GM18508 (cell line): ENCODE measurements at regions not wholly inside any gene's neighbourhood (a gene's known extent, or its start where the extent isn't known, plus 50 kb on each side); places are given as distances from the start of the nearest gene placed in this dataset.
"Not testable (repeated sequence)": the region's sequence is repeated elsewhere in the genome, so short reads cannot be mapped to it uniquely, and the experiment has no call there.

ENCODE experiments used
- ATAC-seq: cut with Tn5 transposase; IDR thresholded peaks from one replicate; pipeline ENCODE4 v1.9.1; 2021; ENCODE audit warnings: moderate number of reproducible peaks; ENCODE audit not compliant: insufficient read depth, unreplicated experiment

- no peak for ATAC-seq
These were observed 86.8 kb upstream of the CCDC71L start for GRCh38 chr7:106747804-106748203.

DNA sequence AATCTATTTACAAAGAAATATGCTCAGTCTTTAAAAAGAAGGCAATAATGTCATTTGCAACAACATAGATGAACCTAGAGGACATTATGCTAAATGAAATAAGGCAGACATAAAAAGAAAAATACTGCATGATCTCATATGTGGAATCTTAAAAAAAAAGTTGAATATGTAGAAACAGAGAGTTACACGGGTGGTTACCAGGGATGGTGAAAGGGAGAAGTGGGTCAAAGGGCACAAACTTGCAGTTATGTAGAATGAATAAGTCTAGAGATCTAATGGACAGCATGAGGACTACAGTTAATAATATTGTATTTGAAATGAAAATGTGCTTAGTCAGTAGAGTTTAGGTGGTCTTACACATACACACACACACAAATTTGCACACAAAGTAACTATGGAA is 88.2 kb upstream of the CCDC71L start:
- no peak for ATAC-seq

GRCh38 chr7:106750773-106751172 is 89.8 kb upstream of the CCDC71L start:
- ATAC-seq: no peak

GRCh38 chr7:106752367-106752766 is 91.4 kb upstream of the CCDC71L start:
- ATAC-seq: no peak

- not testable (repeated sequence) for ATAC-seq
These were observed 94.1 kb upstream of the CCDC71L start for GRCh38 chr7:106755024-106755423.

- ATAC-seq: no peak
These were observed 94.7 kb upstream of the CCDC71L start for GRCh38 chr7:106755641-106756040.

DNA sequence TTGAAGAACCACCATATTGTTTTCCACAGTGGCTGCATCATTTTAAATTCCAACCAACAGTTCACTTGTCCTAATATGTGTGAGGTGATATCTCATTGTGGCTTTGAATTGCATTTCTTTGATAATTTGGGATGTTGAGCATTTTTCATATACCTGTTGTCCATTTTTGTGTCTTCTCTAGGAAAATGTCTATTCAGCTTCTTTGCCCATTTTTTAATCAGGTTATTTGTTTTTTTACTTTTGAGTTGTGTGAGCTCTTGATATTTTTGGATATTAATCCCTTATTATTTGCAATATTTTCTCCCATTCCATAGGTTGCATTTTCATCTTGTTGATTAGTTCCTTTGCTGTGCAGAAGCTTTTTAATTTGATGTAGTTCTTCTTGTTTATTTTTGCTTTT is 95.1 kb upstream of the CCDC71L start:
- no peak for ATAC-seq

- ATAC-seq: no peak
These were observed 95.9 kb upstream of the CCDC71L start for GRCh38 chr7:106756884-106757283.

GRCh38 chr7:106757846-106758245 is 96.9 kb upstream of the CCDC71L start:
- ATAC-seq: no peak

DNA sequence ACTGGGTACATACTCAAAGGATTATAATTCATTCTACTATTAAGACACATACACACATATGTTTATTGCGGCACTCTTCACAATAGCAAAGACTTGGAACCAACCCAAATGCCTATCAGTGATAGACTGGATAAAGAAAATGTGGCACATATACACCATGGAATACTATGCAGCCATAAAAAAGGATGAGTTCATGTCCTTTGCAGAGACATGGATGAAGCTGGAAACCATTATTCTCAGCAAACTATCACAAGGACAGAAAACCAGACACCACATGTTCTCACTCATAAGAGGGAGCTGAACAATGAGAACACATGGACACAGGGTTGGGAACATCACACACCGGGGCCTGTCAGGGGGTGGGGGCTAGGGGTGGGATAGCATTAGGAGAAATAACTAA is 101.9 kb upstream of the CCDC71L start:
- ATAC-seq: not testable (repeated sequence)

DNA sequence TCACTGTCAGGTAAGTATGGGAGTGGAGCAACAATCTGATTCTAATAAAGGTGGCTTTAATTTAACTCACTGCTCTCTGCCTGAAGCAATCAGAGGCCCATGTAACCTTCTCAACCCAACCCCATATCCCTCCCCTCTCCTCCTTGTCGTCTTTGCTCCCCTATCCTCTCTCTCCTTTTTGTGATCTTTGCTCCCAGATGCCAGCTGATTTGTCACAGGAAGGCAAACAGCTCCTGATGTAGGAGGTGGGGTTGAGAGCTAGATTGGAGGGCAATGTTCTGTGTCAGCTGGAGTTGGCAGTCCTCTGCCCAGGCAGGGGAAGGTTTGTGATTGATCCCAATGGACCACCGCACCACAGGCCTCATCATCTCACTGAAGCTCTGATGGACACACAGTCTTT is 101.4 kb upstream of the PIK3CG start:
- ATAC-seq: no peak

DNA sequence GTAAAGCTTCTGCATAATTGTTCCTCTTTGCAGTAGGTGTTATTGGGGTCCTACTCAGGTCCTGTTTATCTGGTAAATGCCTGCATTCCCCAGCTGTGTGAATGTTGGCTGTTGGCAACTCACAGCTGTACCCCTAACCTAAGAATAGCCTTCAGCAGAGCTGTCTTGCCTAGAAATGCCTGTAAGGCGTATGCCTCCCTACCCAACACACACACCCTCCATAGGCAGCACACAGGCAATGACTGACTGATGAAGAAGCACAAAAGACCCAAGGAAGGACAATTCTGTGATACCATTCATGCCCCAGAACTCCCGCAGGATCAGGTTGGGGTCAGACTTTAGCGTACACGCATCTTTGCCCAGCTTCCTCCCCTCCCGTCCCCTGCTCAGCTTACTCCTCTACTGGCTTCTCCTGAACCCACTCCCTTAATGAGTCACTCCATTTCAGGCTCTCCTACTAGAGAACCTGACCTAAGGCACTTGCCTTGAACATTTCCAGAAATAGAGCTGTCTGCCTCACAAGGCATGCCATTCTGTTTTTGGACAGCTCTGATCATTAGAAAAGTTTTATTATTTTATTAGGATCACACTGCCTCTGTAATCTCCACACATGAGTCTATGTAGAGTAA is 99.2 kb upstream of the PIK3CG start:
- ATAC-seq: no peak

DNA sequence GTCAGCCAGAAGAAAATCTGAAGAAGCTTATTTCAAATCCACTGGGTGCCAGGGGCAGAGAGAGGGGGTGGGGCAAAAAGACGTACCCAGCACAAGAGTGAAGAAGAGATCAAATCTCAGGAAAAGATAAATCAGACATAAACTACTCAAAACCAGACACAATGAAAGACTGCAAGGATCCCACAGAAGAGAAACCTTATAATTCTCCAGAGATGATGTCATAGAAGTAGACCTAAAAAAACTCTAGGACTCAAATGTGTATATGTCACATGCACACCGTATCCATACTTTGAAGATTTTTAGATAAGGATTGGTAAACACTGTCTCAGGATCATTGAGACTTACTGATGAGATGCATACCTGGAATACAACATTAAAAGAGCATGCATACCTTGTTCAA is 98.5 kb upstream of the PIK3CG start:
- no peak for ATAC-seq

DNA sequence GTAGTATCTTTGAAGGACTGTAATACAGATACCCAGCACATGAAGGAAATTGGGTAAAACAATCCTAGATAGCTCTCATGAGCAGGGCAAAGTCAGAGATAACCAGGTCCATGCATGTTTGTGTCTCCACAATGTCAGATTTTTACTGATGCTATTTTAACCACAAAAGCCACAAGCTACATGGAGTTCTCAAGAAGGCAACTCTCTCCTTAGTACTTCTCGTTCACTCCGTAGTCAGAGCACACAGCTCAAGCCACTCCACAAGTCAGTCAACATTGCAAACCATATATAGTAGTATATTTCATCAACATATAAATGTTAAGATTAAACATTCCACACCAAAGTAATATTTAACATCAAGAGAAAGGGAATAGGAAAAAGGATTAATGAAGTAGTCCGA is 98.0 kb upstream of the PIK3CG start:
- no peak for ATAC-seq

- ATAC-seq: peak; percentile 55
These were observed 97.4 kb upstream of the PIK3CG start for GRCh38 chr7:106767498-106768323.

DNA sequence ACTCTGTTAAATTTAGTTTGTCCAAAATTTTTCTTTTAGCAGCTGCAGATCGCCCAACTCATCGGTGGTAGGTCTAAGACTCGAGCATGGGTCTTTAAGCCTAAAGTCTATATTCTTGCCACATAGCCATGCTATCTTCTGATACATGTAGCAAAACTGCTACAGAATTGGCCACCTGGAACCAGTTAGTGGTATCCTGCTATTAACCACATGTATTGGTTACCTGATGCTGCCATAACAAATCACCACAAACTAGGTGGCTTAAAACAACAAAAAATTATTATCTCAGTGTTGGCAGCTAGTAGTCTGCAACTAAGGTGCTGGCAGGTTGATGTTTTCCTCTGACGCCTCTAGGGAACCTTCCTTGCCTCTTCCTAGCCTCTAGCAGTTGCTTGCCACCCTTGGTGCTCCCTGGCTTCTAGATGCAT is 96.7 kb upstream of the PIK3CG start:
- ATAC-seq: peak; percentile 32

GRCh38 chr7:106770191-106770590 is 94.9 kb upstream of the PIK3CG start:
- no peak for ATAC-seq

GRCh38 chr7:106772655-106773108 is 92.4 kb upstream of the PIK3CG start:
- ATAC-seq: no peak

DNA sequence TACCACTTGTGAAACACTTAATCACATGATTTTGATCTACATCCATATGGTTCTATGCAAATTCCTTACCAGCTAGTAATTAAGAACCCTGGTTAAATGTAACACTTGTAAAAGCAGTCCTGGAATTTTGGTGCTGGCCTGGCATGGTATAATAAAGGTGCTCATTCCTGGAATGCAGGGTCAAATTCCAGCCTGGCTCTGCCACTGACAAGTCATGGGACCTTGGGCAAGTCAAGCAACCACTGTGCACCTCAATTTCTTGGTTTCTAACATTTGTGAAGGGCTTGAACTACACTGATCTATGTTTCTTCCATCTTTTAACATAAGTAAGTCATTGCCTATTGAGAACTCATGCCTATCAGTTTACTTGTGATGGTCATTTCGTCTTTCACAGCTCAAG is 91.9 kb upstream of the PIK3CG start:
- ATAC-seq: no peak

- ATAC-seq: no peak
These were observed 91.4 kb upstream of the PIK3CG start for GRCh38 chr7:106773721-106774120.

DNA sequence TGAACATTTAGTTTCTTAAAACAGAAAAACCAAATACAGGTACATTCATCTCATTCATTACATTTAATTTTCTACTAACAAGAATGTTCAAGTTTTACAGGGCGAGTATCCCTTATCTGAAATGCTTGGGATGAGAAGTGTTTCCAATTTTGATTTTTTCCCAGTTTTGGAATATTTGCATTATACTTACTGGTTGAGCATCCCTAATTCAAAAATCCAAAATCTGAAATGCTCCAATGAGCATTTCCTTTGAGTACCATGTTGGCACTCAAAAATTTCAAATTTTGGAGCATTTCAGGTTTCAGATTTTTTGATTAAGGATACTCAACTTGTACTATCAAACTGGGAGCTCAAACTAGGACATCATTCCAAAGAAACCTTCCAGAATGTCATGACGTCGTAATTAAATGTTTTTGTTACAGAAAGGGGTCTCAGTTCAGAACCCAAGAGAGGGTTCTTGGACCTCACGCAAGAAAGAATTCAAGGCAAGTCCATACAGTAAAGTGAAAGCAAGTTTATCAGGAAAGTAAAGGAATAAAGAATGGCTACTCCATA is 90.8 kb upstream of the PIK3CG start:
- no peak for ATAC-seq
